H54 (cell line): ENCODE measurements at regions not wholly inside any gene's neighbourhood (a gene's known extent, or its start where the extent isn't known, plus 50 kb on each side); places are given as distances from the start of the nearest gene placed in this dataset.
"Not testable (repeated sequence)": the region's sequence is repeated elsewhere in the genome, so short reads cannot be mapped to it uniquely, and the experiment has no call there.

Source experiments
- DNase-seq: peaks from one replicate; pipeline ENCODE4 v3.0.0; 2011; ENCODE audit warnings: low spot score, mixed read lengths; ENCODE audit not compliant: insufficient read length
- FAIRE-seq: peaks from 3 replicates; lab custom pipeline; 2011; peaks lifted over from hg19 to GRCh38; lab: Jason Lieb, UNC
- POLR2A ChIP-seq: IDR thresholded peaks from 2 replicates; pipeline ENCODE4 v1.6.1; 2011; ENCODE audit warnings: low read depth, mild to moderate bottlenecking, low read length

DNA sequence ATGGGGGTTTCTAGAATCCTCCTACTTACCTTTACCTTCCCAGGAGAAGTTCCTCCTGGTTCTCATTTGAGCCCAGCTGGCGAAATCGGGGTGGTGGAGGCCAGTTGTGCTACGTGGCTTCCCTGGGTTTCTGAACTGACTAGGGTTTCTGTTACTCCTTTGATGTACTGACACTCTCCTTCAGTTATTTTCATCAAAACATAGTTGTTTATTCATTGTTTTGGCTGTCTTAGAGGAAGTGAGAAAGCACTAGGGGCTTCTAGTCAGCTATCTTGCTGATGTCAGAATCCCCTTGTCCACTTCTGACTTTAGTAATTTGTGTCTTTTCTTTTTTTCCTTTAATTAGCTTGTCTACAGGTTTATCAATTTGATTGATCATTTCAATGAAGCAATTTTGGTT lies 332.2 kb upstream of the TANK start:
- no peak for TF ChIP-seq POLR2A
- FAIRE-seq (no peak), DNase-seq (no peak)

DNA sequence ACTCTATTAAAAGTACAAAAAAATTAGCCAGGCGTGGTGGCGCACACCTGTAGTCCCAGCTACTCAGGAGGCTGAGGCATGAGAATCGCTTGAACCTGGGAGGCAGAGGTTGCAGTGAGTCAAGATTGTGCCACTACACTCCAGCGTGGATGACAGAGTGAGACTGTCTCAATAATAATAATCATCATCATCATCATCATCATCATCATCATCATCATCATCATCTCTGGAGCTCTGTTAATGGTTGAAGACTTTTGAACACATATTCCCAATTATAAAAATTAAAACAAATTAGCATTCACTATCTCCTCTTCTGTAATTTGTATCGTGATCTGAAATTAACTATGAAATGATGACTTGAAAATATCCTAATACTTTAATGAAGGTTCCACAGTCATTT lies 327.8 kb upstream of the TANK start:
- DNase-seq, FAIRE-seq: not testable (repeated sequence)

- DNase-seq (no peak), FAIRE-seq (no peak)
- no peak for TF ChIP-seq POLR2A
These were observed 325.1 kb upstream of the TANK start for GRCh38 chr2:160835166-160835565.

GRCh38 chr2:160836755-160837154 lies 323.5 kb upstream of the TANK start:
- peak; percentile 10 for DNase-seq
- peak; percentile 98 for FAIRE-seq
- no peak for TF ChIP-seq POLR2A

DNA sequence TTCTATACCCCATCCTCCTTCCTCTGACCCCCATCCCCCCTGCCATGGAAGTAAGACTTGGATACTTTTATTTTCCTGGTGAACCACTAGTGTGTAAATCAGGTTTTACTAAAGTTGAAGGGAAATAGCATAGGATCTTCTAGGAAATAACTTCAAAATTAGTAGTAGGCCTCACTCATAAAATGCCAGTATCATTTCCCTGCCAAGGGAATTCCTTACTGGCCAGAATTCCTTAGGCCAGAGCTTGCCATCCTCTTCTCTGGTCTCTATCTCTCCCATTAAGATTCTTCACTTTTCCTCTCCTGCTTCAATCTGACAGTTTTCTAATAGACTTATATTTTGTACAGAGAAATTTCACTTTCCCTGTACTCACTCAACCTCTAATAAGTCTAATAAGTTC lies 322.8 kb upstream of the TANK start:
- DNase-seq (no peak), FAIRE-seq (no peak)
- no peak for TF ChIP-seq POLR2A

DNA sequence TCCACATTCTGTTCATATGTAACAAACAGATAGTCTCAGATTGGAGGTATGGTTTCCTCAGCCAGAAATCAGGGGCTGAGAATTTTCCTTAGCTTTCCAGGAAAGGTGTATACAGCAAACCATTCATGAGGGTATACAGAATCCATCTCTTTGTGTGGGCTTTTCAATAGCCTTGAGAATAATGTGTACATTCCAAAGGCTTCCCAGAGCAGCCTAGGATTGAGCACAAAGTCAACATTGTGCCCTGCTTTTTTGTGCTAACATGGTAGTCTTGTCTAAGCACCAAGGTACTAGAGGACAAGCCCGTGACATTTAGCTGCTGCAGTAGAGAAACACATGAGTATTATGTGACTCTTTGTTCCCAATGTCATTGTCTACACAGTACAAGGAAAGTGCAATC lies 322.1 kb upstream of the TANK start:
- FAIRE-seq (no peak), DNase-seq (no peak)
- no peak for TF ChIP-seq POLR2A

DNA sequence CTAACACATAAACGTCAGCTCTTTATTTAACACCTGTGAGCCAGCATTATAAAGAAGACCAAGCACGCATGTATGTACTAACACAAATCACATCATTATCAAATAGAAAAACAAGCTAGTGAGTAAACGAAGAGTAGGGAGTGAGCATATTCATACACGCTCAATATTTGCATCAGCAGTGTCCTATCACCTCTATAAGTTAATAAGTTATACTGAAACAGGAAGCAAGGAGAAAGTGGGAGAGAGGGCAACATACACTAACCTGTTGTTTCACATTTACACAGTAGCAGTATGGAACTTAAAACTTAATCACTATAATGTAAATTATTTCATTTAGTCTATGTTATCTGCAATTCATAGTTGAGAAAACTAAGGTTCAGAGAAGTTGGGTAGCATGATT lies 321.5 kb upstream of the TANK start:
- no peak for TF ChIP-seq POLR2A
- no peak for DNase-seq
- FAIRE-seq = peak; percentile 66

GRCh38 chr2:160842286-160842685 lies 317.9 kb upstream of the TANK start:
- TF ChIP-seq POLR2A = no peak
- FAIRE-seq (no peak), DNase-seq (no peak)

DNA sequence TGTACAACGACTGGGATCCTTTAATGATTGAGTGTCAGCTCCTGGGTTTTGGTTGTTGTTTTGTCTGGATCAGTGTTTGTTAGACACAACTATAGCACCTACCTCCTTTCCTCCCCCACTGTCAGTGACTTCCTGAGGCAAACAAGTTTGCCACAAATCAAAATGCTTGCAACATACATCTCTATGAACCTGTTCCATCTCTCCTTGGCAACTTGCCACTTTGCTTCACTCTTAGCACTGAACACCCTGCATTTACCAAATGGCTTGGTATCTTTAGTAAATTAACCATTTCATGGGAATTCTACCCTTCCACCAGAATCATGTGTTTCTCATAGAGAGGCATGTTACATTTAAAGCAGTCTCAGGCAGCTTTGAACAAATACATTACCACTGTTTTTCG lies 301.1 kb upstream of the TANK start:
- no peak for DNase-seq
- peak; percentile 11 for FAIRE-seq
- TF ChIP-seq POLR2A = no peak

DNA sequence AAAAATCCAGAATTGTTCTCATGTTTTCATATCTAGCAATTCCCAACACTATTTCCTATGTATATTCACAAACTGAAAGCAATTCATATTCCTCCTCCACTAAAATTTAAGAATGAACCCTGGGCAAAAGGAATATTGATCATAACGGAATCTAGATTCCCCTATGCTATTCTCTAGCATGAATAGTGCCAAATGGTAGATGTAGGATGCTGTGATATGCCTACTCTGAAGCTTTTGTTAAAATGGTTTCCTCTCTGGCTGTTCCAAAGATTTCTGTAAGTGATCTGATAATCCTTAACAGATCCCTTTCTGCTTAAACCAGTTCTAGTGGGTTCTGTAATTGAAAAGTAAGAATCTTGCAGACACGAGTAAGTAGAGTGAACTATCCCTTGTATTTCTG lies 298.0 kb upstream of the TANK start:
- FAIRE-seq = no peak
- TF ChIP-seq POLR2A = no peak
- no peak for DNase-seq

GRCh38 chr2:160868891-160869290 lies 291.3 kb upstream of the TANK start:
- no peak for TF ChIP-seq POLR2A
- no peak for DNase-seq
- no peak for FAIRE-seq

DNA sequence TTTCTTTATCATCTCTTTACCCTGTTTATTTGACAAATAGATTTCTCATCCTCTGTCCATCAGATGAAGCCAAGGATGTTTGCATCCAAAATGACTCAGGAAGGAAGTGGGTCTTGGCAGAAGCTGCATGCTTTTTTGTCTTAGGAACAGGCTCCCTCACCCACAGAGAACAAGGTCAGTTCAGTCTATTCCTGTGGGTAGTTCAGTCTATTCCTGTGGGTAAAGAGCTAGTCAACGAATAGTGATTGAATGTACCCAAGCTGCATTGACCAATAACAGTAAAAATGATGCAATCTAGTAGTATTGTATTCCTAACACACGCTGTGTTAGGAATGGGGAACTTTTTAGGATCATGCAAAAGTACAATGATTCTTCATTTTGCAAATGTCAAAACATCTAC lies 290.8 kb upstream of the TANK start:
- no peak for DNase-seq
- peak; percentile 80 for FAIRE-seq
- no peak for TF ChIP-seq POLR2A

DNA sequence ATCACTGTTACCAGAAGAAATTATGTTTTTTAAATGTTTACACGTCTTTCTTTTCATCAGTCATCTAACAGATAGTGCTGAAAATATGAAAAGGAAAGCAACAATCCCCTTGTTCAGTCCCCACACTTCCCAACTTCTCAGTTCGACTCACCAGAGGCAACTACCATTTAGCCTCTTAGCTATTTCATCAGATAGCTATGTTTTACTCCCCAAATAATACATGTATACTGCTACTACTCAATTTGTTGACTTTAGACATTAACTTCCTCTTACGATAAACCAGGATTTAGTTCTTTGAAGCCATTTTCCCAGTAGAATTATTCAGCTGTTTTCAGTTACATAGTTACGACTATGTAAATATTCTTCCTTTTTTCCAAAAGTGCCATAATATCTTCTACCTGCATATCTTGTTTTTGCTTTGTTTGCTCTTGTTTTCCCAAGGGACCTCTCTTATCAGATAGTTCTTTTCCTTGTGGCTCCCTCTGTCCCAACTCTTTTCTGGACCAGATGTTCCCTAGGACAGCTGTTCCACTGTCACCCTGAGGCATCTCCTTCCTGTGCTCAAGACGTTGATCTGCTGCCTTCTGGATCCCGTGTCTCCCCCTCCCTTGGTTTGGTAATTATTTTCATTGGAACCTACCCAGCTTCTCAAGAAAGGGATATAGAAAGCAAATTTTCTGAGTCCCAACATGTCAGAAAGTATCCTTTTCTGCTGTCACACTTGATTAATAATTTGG lies 289.3 kb upstream of the TANK start:
- DNase-seq (no peak), FAIRE-seq (no peak)
- no peak for TF ChIP-seq POLR2A

GRCh38 chr2:160871953-160872352 lies 288.3 kb upstream of the TANK start:
- no peak for FAIRE-seq
- no peak for TF ChIP-seq POLR2A
- no peak for DNase-seq

DNA sequence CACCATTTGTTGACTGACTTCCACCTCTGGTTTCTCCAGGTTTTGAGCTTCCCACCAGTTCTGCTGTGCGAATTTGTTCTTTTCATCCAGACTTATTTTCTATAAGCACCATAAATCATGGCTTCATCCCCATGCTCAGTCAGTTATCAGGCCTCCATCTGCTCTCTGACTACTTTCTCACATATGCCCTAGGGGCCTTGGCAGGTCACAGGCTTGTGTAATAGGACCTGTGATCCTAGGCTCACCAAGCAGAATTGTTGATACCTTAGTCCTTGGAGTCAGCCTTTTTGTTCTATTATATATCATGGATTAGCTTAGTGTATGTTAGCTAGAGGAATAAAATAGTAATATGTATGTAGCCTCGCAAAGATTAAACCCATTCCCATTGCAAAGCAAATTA lies 284.2 kb upstream of the TANK start:
- no peak for DNase-seq
- no peak for FAIRE-seq
- TF ChIP-seq POLR2A = no peak
